Endothelial cell (in vitro differentiated cells): ENCODE measurements at regions not wholly inside any gene's neighbourhood (a gene's known extent, or its start where the extent isn't known, plus 50 kb on each side); places are given as distances from the start of the nearest gene placed in this dataset.
A peak's percentile ranks its signal among the peaks of the same experiment; 100 is the strongest.

ENCODE experiments used
- DNase-seq: peaks from one replicate; pipeline ENCODE4 v3.0.0; 2021; ENCODE audit warnings: low spot score
- H3K27ac Mint-ChIP-seq: one replicate; pipeline ENCODE4 v1.8.0; 2021; ENCODE audit warnings: mixed read lengths, inconsistent platforms; ENCODE audit not compliant: unreplicated experiment
- H3K27me3 Mint-ChIP-seq: one replicate; pipeline ENCODE4 v1.8.0; 2021; ENCODE audit warnings: mild to moderate bottlenecking, moderate library complexity, mixed read lengths, inconsistent platforms; ENCODE audit not compliant: unreplicated experiment
- H3K36me3 Mint-ChIP-seq: one replicate; pipeline ENCODE4 v1.8.0; 2021; ENCODE audit warnings: mild to moderate bottlenecking, low read depth, mixed read lengths, inconsistent platforms; ENCODE audit not compliant: unreplicated experiment
- H3K4me1 Mint-ChIP-seq: one replicate; pipeline ENCODE4 v1.8.0; 2021; ENCODE audit warnings: mild to moderate bottlenecking, mixed read lengths, inconsistent platforms; ENCODE audit not compliant: unreplicated experiment
- H3K4me3 Mint-ChIP-seq: one replicate; pipeline ENCODE4 v1.8.0; 2021; ENCODE audit warnings: mild to moderate bottlenecking, mixed read lengths, inconsistent platforms; ENCODE audit not compliant: unreplicated experiment
- H3K9me3 Mint-ChIP-seq: one replicate; pipeline ENCODE4 v1.8.0; 2021; ENCODE audit warnings: mixed read lengths, inconsistent platforms; ENCODE audit not compliant: unreplicated experiment
- CTCF ChIP-seq: fragments of 200-600 bp; sonication (generic); IDR thresholded peaks from one replicate; pipeline ENCODE4 v1.5.0; 2021; ENCODE audit warnings: antibody characterized with exemption; ENCODE audit not compliant: unreplicated experiment

GRCh38 chr2:133842446-133842845 is 274.2 kb upstream of the NCKAP5 start:
- no peak for TF ChIP-seq CTCF
- Mint-ChIP-seq H3K9me3 (no peaks in the 10 kb centered on the region), H3K27ac (no peak overlapping the region), H3K36me3 (no peaks in the 10 kb centered on the region), H3K4me1 (peaks cover 12% of the 10 kb centered on the region), H3K27me3 (peaks cover 4% of the 10 kb centered on the region), H3K4me3 (no peak overlapping the region)
- no peak for DNase-seq

- no peak overlapping the region for H3K27ac Mint-ChIP-seq
- H3K4me1 Mint-ChIP-seq, result peaks cover 12% of the 10 kb centered on the region
- DNase-seq, result no peak
- TF ChIP-seq CTCF, result no peak
- no peaks in the 10 kb centered on the region for H3K9me3 Mint-ChIP-seq
- H3K4me3 Mint-ChIP-seq, result no peak overlapping the region
- peaks cover 5% of the 10 kb centered on the region for H3K27me3 Mint-ChIP-seq
- peaks cover 4% of the 10 kb centered on the region for H3K36me3 Mint-ChIP-seq
These were observed 274.8 kb upstream of the NCKAP5 start for GRCh38 chr2:133843091-133843490.

GRCh38 chr2:133843551-133843950 is 275.3 kb upstream of the NCKAP5 start:
- H3K4me3 Mint-ChIP-seq, result no peak overlapping the region
- H3K9me3 Mint-ChIP-seq, result no peaks in the 10 kb centered on the region
- H3K27me3 Mint-ChIP-seq, result peaks cover 5% of the 10 kb centered on the region
- peaks cover 4% of the 10 kb centered on the region for H3K36me3 Mint-ChIP-seq
- DNase-seq, result no peak
- no peak overlapping the region for H3K27ac Mint-ChIP-seq
- H3K4me1 Mint-ChIP-seq, result peaks cover 12% of the 10 kb centered on the region
- TF ChIP-seq CTCF, result no peak

- Mint-ChIP-seq H3K4me3 (no peak overlapping the region), H3K27me3 (peaks cover 5% of the 10 kb centered on the region), H3K36me3 (peaks cover 4% of the 10 kb centered on the region), H3K4me1 (peaks cover 17% of the 10 kb centered on the region), H3K27ac (no peak overlapping the region), H3K9me3 (no peaks in the 10 kb centered on the region)
- peak; percentile 75 for DNase-seq
- TF ChIP-seq CTCF, result peak; percentile 73
These were observed 276.1 kb upstream of the NCKAP5 start for GRCh38 chr2:133844214-133844892.

- H3K4me3 Mint-ChIP-seq, result no peak overlapping the region
These were observed 278.2 kb upstream of the NCKAP5 start for GRCh38 chr2:133846476-133846875.

More at GRCh38 chr2:133846476-133846875, 278.2 kb upstream of the NCKAP5 start:
- no peak for TF ChIP-seq CTCF
- Mint-ChIP-seq H3K27ac (no peak overlapping the region), H3K27me3 (peaks cover 2% of the 10 kb centered on the region), H3K36me3 (peaks cover 5% of the 10 kb centered on the region), H3K9me3 (no peaks in the 10 kb centered on the region), H3K4me1 (peaks cover 17% of the 10 kb centered on the region)
- DNase-seq, result no peak
